GM19239 (cell line): ENCODE measurements at regions not wholly inside any gene's neighbourhood (a gene's known extent, or its start where the extent isn't known, plus 50 kb on each side); places are given as distances from the start of the nearest gene placed in this dataset.
"Not testable (repeated sequence)": the region's sequence is repeated elsewhere in the genome, so short reads cannot be mapped to it uniquely, and the experiment has no call there.

Source experiments
- DNase-seq: peaks from one replicate; pipeline ENCODE4 v3.0.0; 2011; ENCODE audit warnings: low spot score; ENCODE audit not compliant: insufficient read length
- FAIRE-seq: peaks from 2 replicates; lab custom pipeline; 2011; peaks lifted over from hg19 to GRCh38; lab: Jason Lieb, UNC

- no peak for DNase-seq
- no peak for FAIRE-seq
Measured at GRCh38 chr12:105454688-105455087, 124.2 kb downstream of the C12orf75 start.

- DNase-seq (no peak), FAIRE-seq (no peak)
Measured at GRCh38 chr12:105455261-105455660, 124.8 kb downstream of the C12orf75 start.

DNA sequence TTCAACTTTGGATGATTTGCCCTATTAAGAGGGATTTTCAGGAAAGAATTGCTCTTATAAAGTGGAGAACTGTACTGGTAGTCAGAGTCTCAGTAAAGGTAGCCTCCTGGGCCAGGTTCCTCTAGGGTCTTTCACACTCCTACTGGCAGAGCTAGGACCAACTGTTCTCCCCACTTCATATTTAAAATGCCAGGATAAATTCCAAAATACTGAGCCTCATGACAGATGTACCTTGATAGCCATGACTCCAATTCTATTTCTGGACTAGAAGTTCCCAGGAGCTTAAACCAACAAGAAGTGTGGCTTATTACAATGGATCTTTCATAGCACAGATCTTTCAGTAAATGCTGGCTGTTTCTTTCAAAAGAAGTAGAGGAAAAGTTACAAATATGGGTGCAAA is 126.5 kb downstream of the C12orf75 start:
- DNase-seq (no peak), FAIRE-seq (no peak)

DNA sequence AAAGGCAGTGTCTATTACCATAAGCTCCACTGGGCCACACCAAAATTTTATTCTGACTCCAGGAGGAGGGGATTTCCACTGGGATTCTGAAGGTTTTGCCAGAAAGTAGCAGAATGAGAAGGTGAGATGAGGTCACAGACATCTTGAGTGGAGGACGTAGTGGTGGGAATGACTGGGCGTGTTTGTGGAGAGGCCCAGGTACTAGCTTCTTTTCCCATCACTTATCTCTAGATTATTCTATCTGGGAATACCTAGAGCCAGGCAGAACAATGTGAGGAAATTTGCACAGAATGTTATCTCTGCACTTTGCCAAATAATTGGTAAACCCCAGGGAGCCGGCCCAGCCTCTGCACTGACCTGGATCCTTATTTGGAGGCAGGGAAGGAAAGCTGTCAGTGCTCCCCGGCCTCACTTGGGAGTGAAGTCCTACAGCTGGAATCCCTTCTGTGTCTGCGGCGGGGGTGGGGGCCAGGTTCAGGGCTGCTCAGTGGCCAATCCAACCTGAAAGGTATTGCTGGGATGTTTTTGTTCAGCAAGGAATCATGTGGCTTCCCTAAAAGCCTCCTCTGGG is 129.4 kb downstream of the C12orf75 start:
- FAIRE-seq (no peak), DNase-seq (no peak)

- no peak for DNase-seq
- FAIRE-seq = no peak
Measured at GRCh38 chr12:105461271-105461943, 130.9 kb downstream of the C12orf75 start.

DNA sequence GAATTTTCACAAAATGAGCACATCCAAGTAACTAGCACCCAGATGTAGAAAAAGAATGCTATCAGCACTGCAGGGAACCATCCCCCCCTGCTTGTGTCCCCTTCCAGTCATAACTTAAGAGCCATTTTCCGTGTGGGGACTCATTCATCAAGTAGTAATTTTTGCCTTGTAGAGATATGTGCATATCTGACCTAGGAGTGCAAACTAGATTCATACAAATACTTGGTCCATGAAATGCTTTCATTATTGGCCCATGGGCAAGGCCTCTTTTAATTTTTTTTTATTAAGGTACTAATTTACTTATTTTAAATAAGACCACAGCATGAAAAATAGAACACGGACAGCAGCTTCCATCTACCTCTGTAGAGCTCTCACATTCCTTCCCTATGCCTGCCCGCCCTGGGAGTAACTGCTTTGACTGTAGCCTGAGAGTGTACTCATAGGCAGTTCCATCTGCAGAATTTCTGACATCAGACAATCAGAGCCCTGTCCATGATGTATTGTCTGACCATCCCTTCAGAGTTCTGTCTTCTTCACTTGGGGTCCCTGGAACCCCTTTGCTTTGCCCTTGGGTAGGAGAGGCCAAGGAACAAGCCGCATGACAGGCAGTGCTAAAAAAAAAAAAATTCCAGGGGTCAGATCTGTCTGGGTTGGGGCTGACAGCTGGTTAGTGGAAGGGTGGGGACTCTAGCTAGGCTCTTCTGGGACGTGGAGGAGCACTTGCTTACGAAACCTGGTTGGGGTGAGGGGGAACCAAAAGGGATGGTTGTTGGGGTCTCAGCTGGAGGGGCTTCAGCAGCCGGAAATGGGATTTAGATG is 131.7 kb downstream of the C12orf75 start:
- no peak for FAIRE-seq
- no peak for DNase-seq

DNA sequence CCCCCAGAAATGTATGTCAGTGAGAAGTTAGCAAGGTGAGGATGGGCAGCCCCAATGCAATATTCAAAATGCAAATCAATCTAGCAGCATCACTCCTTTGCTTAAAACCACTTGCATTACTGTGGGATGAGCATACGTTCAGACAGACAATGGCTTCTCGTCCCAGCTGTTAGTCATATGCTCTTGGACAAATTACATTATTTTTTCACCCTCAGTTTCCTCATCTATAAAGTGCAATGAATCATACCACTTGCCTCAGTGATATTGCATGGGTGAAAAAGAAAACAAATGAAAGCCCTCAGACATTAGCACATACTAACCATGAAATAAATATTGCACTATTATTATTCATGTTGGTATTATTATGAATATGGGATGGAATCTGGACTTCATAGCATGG is 132.3 kb downstream of the C12orf75 start:
- no peak for FAIRE-seq
- no peak for DNase-seq

GRCh38 chr12:105464406-105464805 is 133.9 kb downstream of the C12orf75 start:
- DNase-seq (no peak), FAIRE-seq (no peak)

DNA sequence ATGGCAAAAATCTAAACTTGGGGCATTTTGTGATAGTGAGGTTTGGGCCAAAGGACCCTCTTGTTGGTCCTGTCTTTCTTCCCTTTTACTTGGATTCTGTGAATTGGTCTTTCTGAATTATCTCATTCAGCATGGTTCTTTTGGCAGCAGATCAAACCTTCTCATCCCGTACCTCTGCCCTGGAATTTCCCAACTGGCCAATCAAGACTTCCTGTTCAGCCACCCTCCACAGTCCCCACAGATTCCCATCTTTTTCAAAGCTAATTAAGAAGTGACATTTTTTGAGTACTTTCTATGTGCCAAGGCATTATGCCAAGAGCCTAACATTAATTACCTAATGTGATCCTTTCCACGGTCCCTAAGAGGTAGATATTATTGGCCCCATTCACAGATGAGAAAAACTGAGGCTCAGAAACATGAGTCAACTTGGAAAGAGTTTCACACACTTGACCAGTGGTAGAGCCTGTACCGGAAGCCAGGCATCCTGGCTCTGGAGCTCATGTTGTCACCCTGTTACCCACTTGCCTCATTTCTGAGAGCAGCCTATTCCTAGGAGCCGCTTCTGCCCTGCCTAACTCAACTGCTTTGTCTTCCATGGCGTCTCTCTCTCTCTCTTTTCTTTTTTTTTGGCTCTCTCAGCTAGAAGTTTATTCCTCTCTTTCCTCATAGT is 135.9 kb downstream of the C12orf75 start:
- FAIRE-seq = no peak
- no peak for DNase-seq

- DNase-seq (no peak), FAIRE-seq (no peak)
Measured at GRCh38 chr12:105466901-105467598, 136.6 kb downstream of the C12orf75 start.

GRCh38 chr12:105467710-105468366 is 137.3 kb downstream of the C12orf75 start:
- FAIRE-seq (no peak), DNase-seq (no peak)

DNA sequence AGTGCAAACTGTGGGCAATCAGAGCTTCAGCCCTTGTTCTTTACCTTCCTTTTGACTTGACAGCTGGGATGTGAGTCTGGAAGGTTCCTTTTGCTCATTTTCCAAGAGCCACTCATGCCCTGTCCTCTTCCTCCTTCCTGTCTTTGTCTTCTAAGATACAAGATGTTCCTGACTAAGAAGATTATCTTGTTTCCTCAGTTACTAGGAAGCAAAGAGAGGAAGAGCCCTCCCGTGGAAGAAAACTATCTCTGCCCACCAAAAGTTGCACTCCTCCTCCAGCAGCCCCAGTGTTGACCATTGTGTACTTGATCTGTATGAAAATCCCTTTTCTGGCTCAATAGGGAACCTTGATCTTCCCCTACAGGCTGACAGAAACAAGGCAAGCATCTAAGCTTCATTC is 138.0 kb downstream of the C12orf75 start:
- DNase-seq (no peak), FAIRE-seq (no peak)

DNA sequence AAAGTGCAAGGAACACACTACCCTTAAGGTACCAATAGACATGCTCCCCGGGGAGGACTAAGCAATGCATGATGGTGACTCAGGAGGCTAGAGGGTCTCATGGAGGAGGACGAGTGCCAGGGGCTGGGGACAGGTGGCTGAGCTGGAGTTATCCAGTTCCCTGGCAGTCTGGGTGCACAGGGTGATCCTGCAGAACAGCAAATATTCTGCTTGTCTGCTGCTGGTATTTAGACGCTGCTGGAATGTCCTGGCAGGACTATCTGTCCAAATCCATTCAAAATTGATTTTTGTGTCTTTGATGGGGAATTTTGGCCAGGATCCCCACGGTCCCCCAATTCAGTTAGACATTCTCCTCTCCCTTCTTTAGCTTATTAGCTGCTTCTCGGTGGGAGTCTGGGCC is 138.7 kb downstream of the C12orf75 start:
- DNase-seq (no peak), FAIRE-seq (no peak)

- DNase-seq (no peak), FAIRE-seq (no peak)
Measured at GRCh38 chr12:105469701-105470100, 139.2 kb downstream of the C12orf75 start.

- DNase-seq (no peak), FAIRE-seq (no peak)
Measured at GRCh38 chr12:105470102-105470501, 139.6 kb downstream of the C12orf75 start.

DNA sequence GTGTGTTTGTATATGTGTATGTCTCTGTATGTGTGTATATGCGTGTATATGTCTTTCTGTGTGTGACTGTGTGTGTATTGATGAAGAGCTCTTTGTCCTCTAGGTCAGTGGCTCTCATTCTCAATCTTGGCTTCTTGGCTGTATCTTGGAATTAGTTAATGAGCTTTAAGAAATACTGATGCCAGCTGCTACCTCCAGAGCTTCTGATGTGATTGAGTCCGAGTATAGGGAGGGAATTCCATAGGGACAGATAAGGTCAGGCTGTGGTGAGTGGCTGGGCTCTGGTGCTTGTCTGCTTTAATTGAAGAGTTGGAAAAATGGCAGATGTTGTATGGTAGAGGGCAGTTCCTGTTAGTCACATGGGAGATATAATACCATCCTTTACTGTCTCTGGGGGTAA is 140.1 kb downstream of the C12orf75 start:
- FAIRE-seq (no peak), DNase-seq (no peak)

DNA sequence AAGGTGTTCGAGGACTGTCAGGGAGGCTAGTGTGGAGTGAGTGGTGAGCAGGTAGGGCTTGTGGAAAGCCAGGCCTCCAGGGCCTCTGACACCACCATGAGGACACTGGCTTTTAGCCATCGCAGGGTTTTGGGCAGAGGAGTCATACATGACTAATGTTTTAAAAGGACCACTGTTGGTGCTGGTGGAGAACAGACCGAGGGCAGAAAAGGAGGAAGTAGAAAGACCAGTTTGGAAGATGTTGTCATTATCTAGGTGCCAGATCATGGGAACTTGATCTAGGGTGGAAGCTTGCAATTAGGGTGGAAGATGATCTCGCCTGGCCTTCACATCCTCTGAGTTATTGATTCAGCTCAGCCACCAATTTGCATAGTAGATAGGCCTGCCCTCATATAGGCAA is 144.2 kb downstream of the C12orf75 start:
- DNase-seq = no peak
- FAIRE-seq = no peak

GRCh38 chr12:105476616-105477015 is 146.1 kb downstream of the C12orf75 start:
- DNase-seq = no peak
- no peak for FAIRE-seq

DNA sequence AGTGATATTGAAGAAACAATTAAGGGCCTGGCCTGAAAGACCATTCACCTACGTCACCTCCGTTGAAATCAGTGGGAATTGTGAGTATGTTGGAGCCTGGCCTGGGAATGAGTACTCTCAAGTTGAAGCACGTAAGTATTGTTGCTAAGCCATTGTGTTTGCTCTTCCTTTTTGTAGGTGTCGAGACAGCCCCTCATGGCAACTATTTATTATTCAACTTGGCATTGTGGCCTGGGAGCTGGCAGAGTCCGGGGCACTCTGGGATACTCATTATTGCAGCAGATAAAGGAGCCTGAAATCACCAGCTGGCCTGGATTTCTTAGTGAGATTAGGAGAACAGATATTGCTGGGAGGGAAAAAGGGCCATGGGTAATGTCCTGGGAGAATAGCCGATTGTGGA is 147.4 kb downstream of the C12orf75 start:
- no peak for DNase-seq

GRCh38 chr12:105478788-105479187 is 148.3 kb downstream of the C12orf75 start:
- not testable (repeated sequence) for DNase-seq, FAIRE-seq

More for the DNA sequence above, 147.4 kb downstream of the C12orf75 start:
- FAIRE-seq = no peak
